GM12878 (cell line): ENCODE measurements at regions not wholly inside any gene's neighbourhood (a gene's known extent, or its start where the extent isn't known, plus 50 kb on each side); places are given as distances from the start of the nearest gene placed in this dataset.

Experiments
- ATAC-seq: fragments of 200-7000 bp; cut with Tn5 transposase; 3 replicates; pipeline ENCODE4 v1.9.1; 2020; ENCODE audit warnings: mild to moderate bottlenecking, moderate library complexity
- BruUV-seq: library from RNA; stranded (reverse); fragments of 400-500 nt; replicated peaks from 2 replicates; lab custom pipeline; 2021; lab: Mats Ljungman, UMichigan
- CTCF ChIA-PET: fragments of 300-600 bp; sonication (Branson Sonifier 250); formaldehyde crosslinking; extraction: SDS; loops from one replicate; lab custom pipeline; 2021; ENCODE audit warnings: inconsistent platforms; lab: Yijun Ruan, JAX
- POLR2A ChIA-PET: fragments of 350-600 bp; formaldehyde crosslinking; extraction: SDS; loops from one replicate; lab custom pipeline; 2021; ENCODE audit warnings: inconsistent platforms; lab: Charles Lee
- RAD21 ChIA-PET: fragments of 300-600 bp; sonication (Branson Sonifier 250); formaldehyde crosslinking; loops from one replicate; lab custom pipeline; 2023; ENCODE audit warnings: antibody characterized with exemption; ENCODE audit not compliant: unreplicated experiment; lab: Charles Lee
- SMC1A ChIA-PET: fragments of 300-600 bp; sonication (Branson Sonifier 250); formaldehyde crosslinking; loops from one replicate; lab custom pipeline; 2023; ENCODE audit not compliant: unreplicated experiment, uncharacterized antibody; lab: Charles Lee
- DNase-seq: peaks from one replicate; pipeline ENCODE4 v3.0.0-alpha.2; 2011; ENCODE audit warnings: low read depth, low spot score
- FAIRE-seq: peaks from 3 replicates; lab custom pipeline; 2011; peaks lifted over from hg19 to GRCh38; lab: Jason Lieb, UNC
- H2AFZ ChIP-seq: 2 replicates; pipeline ENCODE4 v1.6.0; 2011; ENCODE audit warnings: low read depth, low read length, control low read depth; ENCODE audit not compliant: control insufficient read depth
- H3K27ac ChIP-seq: 2 replicates; pipeline ENCODE4 v1.5.1; 2011; ENCODE audit warnings: control low read depth; ENCODE audit not compliant: control insufficient read depth, insufficient read depth
- H3K27me3 ChIP-seq, 2 experiments: replicated peaks in 1 of 2; 2 replicates each; pipeline versions ENCODE4 v1.6.0 to v1.6.1; 2011; ENCODE audit warnings: low read length in 1 of 2; ENCODE audit not compliant: control insufficient read depth in 2 of 2, insufficient read depth in 2 of 2
- H3K36me3 ChIP-seq, 2 experiments: 2 replicates each; pipeline ENCODE4 v1.5.1; 2011; ENCODE audit warnings: low read length in 1 of 2; ENCODE audit not compliant: control insufficient read depth in 2 of 2, insufficient read depth in 2 of 2
- H3K4me1 ChIP-seq: 2 replicates; pipeline ENCODE4 v1.6.1; 2011; ENCODE audit warnings: mild to moderate bottlenecking, low read length, moderate library complexity, mixed read lengths; ENCODE audit not compliant: control insufficient read depth, insufficient read depth
- H3K4me2 ChIP-seq: 2 replicates; pipeline ENCODE4 v1.6.0; 2011; ENCODE audit warnings: control low read depth; ENCODE audit not compliant: control insufficient read depth, insufficient read depth
- H3K4me3 ChIP-seq: fragments of 200-600 bp; sonication (generic); 2 replicates; pipeline ENCODE4 v1.5.1; 2016
- H3K79me2 ChIP-seq: 2 replicates; pipeline ENCODE4 v1.6.0; 2011; ENCODE audit warnings: low read length; ENCODE audit not compliant: control insufficient read depth, insufficient read depth
- H3K9ac ChIP-seq: 2 replicates; pipeline ENCODE4 v1.8.0; 2011; ENCODE audit warnings: low read length, control low read depth, mixed read lengths; ENCODE audit not compliant: control insufficient read depth, insufficient read depth
- H3K9me3 ChIP-seq: replicated peaks from 3 replicates; pipeline ENCODE4 v1.5.1; 2011; ENCODE audit warnings: mild to moderate bottlenecking, low read length; ENCODE audit not compliant: control insufficient read depth, insufficient read depth
- H4K20me1 ChIP-seq: 2 replicates; pipeline ENCODE4 v1.6.0; 2011; ENCODE audit not compliant: control insufficient read depth, insufficient read depth
- ATF3 ChIP-seq: IDR thresholded peaks from 2 replicates; pipeline ENCODE4 v1.6.1; 2011; ENCODE audit warnings: low read depth, mild to moderate bottlenecking, low read length, moderate library complexity, borderline replicate concordance; ENCODE audit errors: extremely low read depth
- BCL3 ChIP-seq: IDR thresholded peaks from 2 replicates; pipeline ENCODE4 v1.6.1; 2011; ENCODE audit warnings: borderline replicate concordance, low read depth, mild to moderate bottlenecking, moderate library complexity, low read length; ENCODE audit not compliant: insufficient read depth, poor library complexity, severe bottlenecking
- CBX5 ChIP-seq: sonication (generic); IDR thresholded peaks from 2 replicates; pipeline ENCODE4 v1.6.1; 2016; ENCODE audit warnings: low read depth, moderate library complexity, mild to moderate bottlenecking, inconsistent platforms
- DPF2 ChIP-seq: fragments of 450-650 bp; IDR thresholded peaks from 2 replicates; pipeline ENCODE4 v1.6.1; 2017; ENCODE audit warnings: mild to moderate bottlenecking
- EED ChIP-seq: sonication (generic); IDR thresholded peaks from 2 replicates; pipeline ENCODE4 v1.6.1; 2016; ENCODE audit warnings: antibody characterized with exemption, low read depth
- ETV6 ChIP-seq, 2 experiments: fragments of 450-650 bp in 1 of 2; IDR thresholded peaks in 1 of 2; conservative IDR thresholded peaks in 1 of 2; 2 replicates each; pipeline ENCODE4 v1.6.1; 2014; ENCODE audit warnings: antibody characterized with exemption in 1 of 2, borderline replicate concordance in 1 of 2, low read depth in 1 of 2, mild to moderate bottlenecking in 1 of 2, moderate library complexity in 1 of 2
- JUNB ChIP-seq: IDR thresholded peaks from 2 replicates; pipeline ENCODE4 v1.6.1; 2016; ENCODE audit warnings: antibody characterized with exemption, mild to moderate bottlenecking
- MTA2 ChIP-seq: fragments of 450-650 bp; IDR thresholded peaks from 2 replicates; pipeline ENCODE4 v1.6.1; 2016; ENCODE audit warnings: low read depth, mild to moderate bottlenecking, moderate library complexity
- MTA3 ChIP-seq: IDR thresholded peaks from 2 replicates; pipeline ENCODE4 v1.6.1; 2012; ENCODE audit warnings: low read length, inconsistent platforms, borderline replicate concordance
- MXI1 ChIP-seq: fragments of 150-350 bp; IDR thresholded peaks from 2 replicates; pipeline ENCODE4 v1.6.1; 2011; ENCODE audit warnings: low read depth, mild to moderate bottlenecking, inconsistent platforms, low read length, improper control_type of control experiment
- NFYA ChIP-seq: IDR thresholded peaks from 2 replicates; pipeline ENCODE4 v1.6.1; 2011; ENCODE audit warnings: low read depth, mild to moderate bottlenecking, low read length, improper control_type of control experiment, borderline replicate concordance
- NR2C2 ChIP-seq: IDR thresholded peaks from 2 replicates; pipeline ENCODE4 v1.6.1; 2011; ENCODE audit warnings: borderline replicate concordance, low read depth; ENCODE audit not compliant: control insufficient read depth, insufficient read length
- PAX5 ChIP-seq: IDR thresholded peaks from 2 replicates; pipeline ENCODE4 v1.6.1; 2011; ENCODE audit warnings: low read depth, low read length, borderline replicate concordance
- PML ChIP-seq: IDR thresholded peaks from 2 replicates; pipeline ENCODE4 v1.6.1; 2012; ENCODE audit warnings: low read length, inconsistent platforms
- RELA ChIP-seq: fragments of 450-650 bp; IDR thresholded peaks from 2 replicates; pipeline ENCODE4 v1.8.0; 2014; ENCODE audit warnings: borderline replicate concordance; ENCODE audit not compliant: partially characterized antibody
- WGBS: methylation state at CpG from one replicate; pipeline ENCODE4 v1.1.6; 2016; ENCODE audit warnings: low lambda C conversion rate; ENCODE audit not compliant: insufficient replicate concordance, insufficient coverage; ENCODE audit errors: missing lambda C conversion rate; 5-methylcytosine and 5-hydroxymethylcytosine counted together
- in situ Hi-C: fragments of 300-500 bp; cut with MboI; formaldehyde crosslinking; loops from 9 replicates; pipeline ENCODE4 v1.14.3; 2018; ENCODE audit warnings: mixed read lengths
- intact Hi-C: fragments of 100-400 bp; cut with micrococcal nuclease; formaldehyde crosslinking; loops from one replicate; pipeline ENCODE4 v1.14.2; 2022; ENCODE audit not compliant: unreplicated experiment

GRCh38 chr17:77432034-77432661 is 291.4 kb downstream of the SEC14L1 start:
- Histone ChIP-seq H2AFZ (no peak overlapping the region), H3K27me3 (no peaks in the 10 kb centered on the region), H3K4me1 (peaks cover 73% of the 10 kb centered on the region), H3K4me3 (no peak overlapping the region), H3K79me2 (peaks cover 42% of the 10 kb centered on the region), H3K4me2 (no peak overlapping the region), H3K9ac (no peak overlapping the region), H4K20me1 (peaks cover 4% of the 10 kb centered on the region; the same call in 1 of the 2 replicates), H3K27ac (no peak overlapping the region), H3K36me3 (peaks cover 0 to 3% of the 10 kb centered on the region in 2 experiments; a peak in 2 of 4 replicates), H3K9me3 (no peaks in the 10 kb centered on the region)
- ATAC-seq (no peak), FAIRE-seq (no peak), DNase-seq (no peak)
- no peak for TF ChIP-seq ETV6 (conservative IDR thresholded peaks at IDR 0.05 in 1 of 2, IDR thresholded peaks at IDR 0.05 in 1 of 2; ENCODE audit: borderline replicate concordance in 1 of 2, low read depth in 1 of 2)
- no peak for TF ChIP-seq MXI1
- TF ChIP-seq NFYA: no peak
- TF ChIP-seq DPF2: no peak
- no peak for TF ChIP-seq ATF3
- no peak for TF ChIP-seq PML
- TF ChIP-seq JUNB: no peak
- no peak for TF ChIP-seq RELA
- no peak for TF ChIP-seq MTA2
- no peak for TF ChIP-seq BCL3
- TF ChIP-seq NR2C2: no peak
- TF ChIP-seq EED: no peak
- TF ChIP-seq PAX5: no peak
- TF ChIP-seq CBX5: no peak
- no peak for TF ChIP-seq MTA3
- ChIA-PET RAD21 (interaction anchor here (1.2 to 5.9 kb wide), 6 partner anchors 9 to 581 kb away, joined by 3 to 59 read pairs (median 14); no protein-coding TSS in a partner anchor), SMC1A (interaction anchor here (0.8 to 6.7 kb wide), 8 partner anchors 8 to 111 kb away, joined by 3 to 66 read pairs (median 38); no protein-coding TSS in a partner anchor), CTCF (interaction anchor here (0.9 to 5.7 kb wide), 7 partner anchors 10 to 581 kb away, joined by 3 to 99 read pairs (median 30); no protein-coding TSS in a partner anchor), POLR2A (interaction anchor here (0.9 kb wide), 1 partner anchor 34 kb away, joined by 5 read pairs; no protein-coding TSS in a partner anchor)
- intact Hi-C loops (no loop called here), in situ Hi-C loops (loop anchor here (25.0 kb wide), 1 partner anchor 95 kb away; no protein-coding TSS in a partner anchor)
- no TSS peak for BruUV-seq
- WGBS: 89% methylated on average over 16 of the region's 16 CpGs
